Stimulated activated CD4-positive, alpha-beta T cell treated with anti-CD3 and anti-CD28 coated beads, Interleukin-1b, Interleukin-23, amount 100 ng/mL, for 1 hour (primary cell): ENCODE measurements at regions not wholly inside any gene's neighbourhood (a gene's known extent, or its start where the extent isn't known, plus 50 kb on each side); places are given as distances from the start of the nearest gene placed in this dataset.
"Not testable (repeated sequence)": the region's sequence is repeated elsewhere in the genome, so short reads cannot be mapped to it uniquely, and the experiment has no call there.

Source experiments
- DNase-seq, 2 donors: peaks; one replicate each; pipeline ENCODE4 v3.0.0-alpha.2; 2020; ENCODE audit warnings: low read depth in 2 of 2

DNA sequence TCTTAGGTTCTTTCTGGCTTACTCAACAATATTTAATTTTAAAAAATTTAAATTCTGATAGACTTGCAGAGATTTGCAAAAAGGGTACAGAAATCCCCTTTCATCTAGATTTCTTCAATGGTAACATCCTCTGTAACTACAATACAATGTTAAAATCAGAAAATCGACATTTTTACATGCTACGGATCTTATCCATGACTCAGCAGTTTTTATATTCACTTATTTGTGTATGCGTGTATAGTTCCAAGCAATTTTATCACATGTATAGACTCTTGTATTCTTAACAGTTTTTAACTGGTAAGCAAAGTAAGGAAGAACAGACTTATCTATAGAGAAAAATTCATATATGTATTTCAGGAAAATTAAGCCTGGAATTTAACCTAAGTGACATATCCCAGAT, 256.1 kb upstream of the MEX3C start:
- no peak for DNase-seq

DNA sequence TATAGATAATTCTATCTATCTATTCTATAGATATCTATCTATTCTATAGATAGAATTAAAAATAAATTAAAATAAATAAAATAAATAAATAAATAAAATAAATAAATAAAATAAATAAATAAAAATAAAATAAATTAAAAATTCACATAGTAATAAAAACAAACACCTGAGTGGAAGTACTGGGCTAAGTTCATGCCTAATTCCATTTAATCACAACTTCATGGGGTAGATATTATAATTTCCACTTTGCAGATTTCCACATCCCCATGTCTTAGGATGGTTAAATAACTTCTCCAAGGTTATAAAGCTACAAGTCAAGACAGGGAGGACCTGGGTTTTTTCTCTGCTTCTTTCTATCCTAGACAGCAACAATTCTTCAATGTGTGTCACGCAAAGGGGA, 261.4 kb upstream of the MEX3C start:
- no peak for DNase-seq

DNA sequence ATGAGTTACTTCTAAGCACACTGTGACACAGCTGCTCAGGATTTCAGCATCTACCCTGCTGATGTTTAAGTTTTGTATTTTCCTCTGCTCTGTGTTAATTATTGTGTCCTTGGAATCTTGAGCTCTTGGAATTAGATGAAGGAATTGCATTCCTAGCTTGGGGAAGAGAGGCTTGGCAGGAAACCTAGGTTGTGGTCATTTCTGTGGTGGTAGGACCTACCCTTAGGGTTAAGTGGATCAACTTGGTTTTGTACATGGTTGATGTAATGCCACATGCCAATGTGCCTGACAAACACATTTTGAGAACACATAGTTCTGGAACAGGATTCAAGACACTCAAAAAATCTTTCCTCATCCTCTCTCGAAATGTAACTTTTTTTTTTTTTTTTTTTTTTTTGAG, 264.5 kb upstream of the MEX3C start:
- DNase-seq: no peak

DNA sequence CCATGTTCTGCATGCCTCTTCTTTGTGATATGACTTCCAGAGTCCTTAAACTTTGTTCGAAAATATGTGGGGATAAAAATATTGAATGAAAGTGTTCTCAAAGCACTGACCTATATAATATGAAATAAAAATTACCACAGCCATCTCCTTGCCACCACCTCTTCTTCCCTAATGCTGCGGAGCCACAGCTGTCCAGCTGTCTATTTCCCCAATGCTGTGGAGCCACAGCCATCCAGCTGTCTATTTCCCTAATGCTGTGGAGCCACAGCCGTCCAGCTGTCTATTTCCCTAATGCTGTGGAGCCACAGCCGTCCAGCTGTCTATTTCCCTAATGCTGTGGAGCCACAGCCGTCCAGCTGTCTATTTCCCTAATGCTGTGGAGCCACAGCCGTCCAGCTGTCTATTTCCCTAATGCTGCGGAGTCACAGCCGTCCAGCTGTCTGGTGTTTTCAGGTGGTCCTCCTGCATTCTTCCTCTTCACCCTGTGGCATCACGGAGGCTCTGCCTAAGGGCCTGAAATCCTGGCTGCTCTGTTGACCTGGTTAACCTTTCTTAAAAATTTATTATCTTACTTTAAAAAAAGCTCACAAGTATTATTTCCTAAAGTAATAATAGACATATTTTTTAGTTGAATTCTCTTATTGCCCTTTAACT, 266.1 kb upstream of the MEX3C start:
- no peak for DNase-seq

DNA sequence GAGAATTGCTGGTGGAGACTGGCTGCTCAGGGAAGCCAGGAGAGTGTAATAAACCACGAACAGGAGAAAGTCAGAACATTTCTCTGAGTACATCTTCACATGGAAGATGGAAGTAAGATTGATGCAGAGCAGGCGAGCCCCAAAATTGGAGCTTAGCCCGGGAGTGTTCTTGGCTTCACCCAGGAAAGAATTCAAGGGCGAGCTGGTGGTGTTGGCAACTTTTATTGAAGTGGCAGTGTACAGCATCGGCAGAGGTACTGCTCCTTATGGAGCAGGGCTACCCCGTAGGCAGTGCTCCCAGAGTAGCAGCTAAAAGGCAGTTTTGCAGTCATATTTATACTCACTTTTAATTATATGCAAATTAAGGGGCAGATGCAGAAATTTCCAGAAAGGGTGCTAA, 281.4 kb upstream of the MEX3C start:
- no peak for DNase-seq

DNA sequence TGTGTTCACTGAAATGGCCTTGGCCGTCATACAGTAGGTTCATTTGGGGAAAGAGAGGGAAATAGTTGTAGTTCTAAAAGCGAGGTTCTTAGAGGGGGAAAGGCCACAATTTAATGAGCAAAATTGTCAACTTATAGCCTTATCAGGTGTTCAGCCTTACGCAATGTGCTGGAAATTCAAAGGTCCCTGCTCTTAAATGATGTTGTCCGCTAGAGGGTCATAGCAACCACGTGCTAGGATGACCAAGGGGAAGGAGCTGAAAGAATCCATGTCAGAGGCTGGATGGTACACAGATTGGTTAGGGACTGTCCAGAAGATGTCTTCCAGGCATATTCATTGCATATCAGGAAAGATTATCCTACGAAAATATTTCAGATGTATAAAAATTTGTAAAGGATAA, 282.3 kb upstream of the MEX3C start:
- no peak for DNase-seq

DNA sequence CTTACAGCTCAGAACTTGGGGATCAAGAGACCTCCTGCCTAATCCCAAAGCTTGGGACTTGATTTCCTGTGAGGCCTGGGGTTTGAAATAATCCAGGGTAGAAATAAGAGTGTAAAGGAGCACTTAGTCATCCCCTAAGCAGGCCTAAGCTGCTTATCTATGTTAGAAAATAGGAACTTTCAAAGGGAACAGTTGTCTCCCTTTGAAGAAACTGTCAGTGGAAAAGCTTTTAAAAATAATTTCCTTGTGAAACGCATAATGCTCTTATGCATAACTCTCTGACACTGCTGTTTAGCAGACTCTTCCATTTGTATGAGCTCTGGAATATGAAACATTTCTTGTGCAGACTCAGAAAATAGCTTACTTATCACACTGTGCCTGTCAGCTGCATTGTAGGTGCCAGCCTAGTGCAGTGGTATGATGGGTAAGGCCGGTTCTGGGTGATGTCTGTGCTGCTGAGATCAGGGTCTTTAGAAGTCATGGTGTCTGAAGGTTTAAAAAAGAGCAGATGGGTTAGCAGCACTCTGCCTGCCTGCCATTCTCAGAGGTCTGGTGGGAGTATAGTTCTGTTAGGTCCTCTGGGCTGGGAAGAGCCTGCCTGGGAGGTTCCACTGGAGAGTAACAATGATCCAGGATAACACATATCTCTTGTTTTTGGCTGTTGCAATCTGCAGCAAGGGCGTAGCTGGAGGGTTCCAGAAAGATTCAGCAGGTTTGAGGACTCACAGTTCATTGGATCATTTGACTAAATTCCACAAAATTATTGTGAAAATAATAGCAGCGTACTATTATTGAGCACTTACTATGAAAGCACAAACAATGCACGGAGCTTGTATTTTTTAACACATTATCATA, 283.2 kb upstream of the MEX3C start:
- no peak for DNase-seq

DNA sequence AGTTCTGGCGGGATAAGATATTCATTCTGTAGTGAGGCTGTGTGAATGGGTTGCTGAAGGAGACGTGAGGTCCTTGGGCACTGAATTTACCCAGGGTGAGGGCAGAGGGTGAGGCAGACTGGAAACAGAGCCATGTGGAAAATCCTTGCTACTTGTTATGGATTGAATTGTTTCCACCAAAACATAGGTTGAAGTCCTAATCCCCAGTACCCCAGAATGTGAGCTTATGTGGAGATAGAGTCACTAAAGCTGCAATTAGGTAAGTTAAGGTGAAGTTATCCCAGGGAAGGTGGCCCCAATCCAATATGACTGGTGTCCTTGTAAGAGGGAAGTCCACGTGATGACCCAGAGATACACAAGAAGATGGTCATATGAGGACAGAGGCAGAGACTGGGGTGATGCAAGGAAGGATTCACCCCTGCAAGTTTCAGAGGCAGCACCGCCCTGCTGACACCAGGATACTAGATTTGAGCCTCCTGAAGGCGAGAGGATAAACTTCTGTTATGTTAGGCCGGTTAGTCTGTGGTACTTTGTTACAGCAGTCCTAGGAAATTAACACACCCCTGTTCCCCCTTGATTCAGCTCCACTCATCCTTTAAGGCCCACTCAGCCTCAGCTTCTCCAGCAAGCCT, 289.4 kb upstream of the MEX3C start:
- no peak for DNase-seq

DNA sequence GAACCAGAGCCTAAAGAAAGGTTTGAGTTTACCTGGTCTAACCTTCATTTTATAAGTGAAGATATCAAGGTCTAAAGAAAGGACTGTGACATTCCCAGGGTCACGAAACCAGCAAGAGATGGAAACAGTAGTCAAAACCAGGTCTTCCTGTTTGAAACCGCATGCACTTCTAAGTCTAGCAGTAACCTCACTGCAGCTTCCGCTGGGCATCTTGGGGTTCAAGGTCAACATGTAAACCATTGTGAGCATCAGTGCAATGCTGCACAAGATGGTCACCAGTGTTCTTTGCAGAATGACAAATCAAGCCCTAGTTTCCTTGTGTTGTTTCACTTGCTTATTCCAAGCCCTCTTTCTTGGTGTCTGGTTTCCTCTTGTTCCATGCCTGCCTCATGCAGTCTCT, 292.9 kb upstream of the MEX3C start:
- DNase-seq: no peak

DNA sequence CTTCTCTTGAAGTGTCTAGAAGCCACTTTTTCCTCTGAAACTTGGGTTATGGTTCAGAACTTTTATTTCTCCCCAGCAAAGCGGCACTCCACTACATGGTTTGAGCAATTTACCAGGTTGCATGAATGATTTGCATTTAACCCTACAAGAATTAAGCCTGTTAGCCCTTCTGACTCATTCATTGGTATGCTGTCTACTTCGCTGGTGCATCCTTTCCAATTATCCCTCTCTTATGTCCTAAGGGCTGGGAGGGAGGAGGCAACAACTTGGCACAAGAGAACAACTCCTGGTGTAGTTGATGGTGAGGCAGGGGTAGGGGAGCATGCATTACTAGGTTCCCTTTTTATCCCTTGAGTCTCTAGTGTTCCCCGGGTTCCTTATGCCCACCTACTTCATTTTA, 293.4 kb upstream of the MEX3C start:
- DNase-seq: no peak

DNA sequence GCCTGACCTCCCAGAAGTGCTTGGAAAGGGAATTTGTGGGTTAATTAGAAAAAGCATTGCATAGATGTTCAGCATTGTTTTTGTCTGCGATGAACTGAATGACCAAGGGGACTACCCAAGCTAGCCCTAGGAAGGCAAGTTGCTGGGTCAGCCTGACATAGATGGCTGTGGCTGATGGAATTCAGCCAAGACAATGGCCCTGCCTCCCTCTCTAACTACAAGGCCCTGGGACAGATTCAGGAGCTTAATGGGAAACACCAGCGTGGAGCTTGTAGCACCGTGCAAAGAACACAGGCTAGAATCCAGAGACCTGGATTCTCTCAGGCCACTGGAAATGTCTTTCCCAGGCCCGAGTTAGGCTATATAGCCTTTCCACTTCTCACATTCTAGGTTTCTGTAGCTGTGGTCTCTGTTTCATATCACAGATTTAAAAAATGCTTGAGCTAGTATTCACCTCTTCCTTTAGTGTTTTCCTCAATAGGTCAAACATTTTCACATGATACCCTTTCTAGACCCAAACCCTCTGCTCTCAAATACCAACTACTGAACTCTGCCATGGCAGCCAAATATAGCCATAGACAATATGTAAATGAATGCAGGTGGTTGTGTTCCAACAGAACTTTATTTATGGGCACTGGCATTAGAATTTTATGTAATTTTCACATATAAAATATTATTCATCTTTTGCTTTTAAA, 294.3 kb upstream of the MEX3C start:
- no peak for DNase-seq

DNA sequence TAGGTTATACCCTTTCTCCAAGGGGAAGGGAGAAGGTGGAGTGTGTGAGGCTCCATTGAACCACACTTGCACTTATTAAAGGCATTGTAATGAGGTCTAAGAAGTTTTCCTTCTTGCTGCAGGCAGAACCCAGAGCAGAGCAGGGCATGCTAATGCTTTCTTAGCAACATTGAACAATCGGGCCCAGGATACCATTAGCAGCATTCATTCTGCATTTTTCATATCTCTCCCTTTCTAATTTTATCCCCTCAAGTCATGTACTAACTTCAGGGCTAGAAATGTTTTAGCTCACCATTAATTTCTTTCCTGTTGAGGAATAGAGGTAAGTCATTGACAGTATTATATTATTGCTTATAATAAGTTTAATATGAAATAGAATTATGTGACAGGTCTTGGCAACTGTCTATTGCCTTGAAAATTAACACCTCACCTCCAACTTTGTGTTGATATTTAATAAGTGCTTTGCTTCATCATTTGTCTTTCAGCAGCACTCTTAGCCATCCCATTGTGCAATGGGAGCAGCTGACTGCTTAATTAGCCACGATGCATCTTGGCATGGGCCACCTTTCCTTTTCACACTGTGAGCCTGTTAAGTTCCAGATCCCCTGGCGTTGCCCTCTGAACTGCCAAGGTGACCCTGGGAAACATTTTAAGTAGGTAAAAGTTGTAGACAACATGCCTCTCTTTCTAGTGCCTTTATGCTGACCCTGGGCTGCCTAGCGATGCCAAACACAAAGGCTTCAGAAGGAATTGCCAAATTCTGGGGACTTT, 300.8 kb upstream of the MEX3C start:
- no peak for DNase-seq

DNA sequence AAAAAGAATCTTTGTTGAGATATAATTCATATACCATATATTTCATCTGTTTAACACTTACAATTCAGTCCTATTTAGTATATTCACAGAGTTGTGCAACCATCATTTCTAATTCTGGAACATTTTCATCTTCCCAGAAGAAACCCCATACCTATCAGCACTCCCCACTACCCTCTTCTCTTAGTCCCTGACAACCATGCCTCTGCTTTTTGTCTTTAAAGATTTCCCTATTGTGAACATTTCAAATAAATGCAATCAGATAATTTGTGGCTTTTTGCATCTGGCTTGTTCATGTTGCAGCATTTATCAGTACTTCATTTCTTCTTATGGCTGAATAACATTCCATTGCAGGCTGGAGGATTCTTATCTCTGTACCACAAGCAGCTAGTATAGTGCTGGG, 305.9 kb upstream of the MEX3C start:
- no peak for DNase-seq

DNA sequence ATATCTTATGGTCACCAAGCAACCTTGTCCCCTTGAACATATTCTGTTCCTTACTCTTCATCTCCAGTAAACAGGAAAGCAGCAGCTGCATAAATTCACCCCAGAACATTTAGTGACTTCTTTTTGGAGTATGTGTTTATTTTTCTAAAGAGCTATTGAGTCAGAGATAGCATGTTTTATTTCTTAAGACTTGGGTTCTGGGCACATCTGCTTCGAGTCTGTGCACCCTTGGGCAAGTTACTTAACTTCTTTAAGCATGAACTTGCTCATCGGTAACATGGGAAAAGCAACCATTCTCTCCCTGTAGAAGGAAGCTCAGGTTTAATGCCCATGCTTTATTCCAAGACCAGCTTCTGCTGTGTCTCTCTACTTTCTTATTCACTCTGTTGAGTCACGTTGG, 309.3 kb upstream of the MEX3C start:
- no peak for DNase-seq

DNA sequence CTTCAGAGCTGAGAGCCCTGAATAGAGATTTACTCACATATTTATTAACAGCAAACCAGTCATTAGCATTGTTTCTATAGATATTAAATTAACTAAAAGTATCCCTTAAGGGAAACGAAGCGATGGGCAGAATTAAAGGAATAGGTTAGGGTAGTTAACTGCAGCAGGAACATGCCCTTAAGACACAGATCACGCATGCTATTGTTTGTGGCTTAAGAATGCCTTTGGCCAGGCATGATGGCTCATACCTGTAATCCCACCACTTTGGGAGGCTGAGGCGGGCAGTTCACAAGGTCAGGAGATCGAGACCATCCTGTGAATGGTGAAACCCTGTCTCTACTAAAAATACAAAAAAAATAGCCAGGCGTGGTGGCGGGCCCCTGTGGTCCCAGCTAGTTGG, 310.9 kb upstream of the MEX3C start:
- not testable (repeated sequence) for DNase-seq

DNA sequence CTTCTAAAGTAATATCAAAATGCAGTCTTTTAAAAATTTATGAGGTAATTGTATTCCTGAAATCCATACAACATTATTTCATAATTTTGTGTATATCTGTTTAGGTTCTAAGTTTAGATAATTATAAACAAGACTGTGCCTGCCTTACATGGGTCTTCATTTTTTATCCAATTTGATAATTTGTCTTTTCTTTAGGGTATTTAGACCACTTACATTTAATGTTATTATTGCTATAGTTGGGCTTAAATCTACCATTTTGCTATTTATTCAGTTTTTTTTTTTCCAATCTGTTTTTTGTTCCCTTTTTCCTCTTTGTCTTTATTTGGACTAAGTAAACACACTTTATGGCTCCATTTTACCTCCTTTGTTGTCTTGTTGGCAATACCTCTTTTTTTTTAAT, 312.5 kb upstream of the MEX3C start:
- no peak for DNase-seq

DNA sequence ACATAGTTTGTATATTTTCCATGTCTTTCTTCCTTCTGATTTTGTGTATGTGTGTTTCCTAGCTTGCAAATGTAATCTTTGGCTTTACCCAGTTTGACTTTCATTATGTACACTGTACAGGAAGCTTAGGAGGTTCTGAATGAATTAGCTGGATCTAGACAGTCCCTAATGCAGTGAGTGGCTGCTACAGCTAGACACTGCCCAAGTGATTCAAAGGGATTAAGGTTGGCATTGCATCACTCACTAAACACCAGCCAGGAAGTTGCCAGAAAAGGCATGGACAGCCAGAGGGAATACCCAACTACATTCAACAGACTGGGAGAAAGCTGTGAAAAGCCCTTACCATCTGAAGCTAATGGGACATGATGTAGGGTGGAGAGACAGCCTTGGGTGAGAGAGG, 316.0 kb upstream of the MEX3C start:
- no peak for DNase-seq

DNA sequence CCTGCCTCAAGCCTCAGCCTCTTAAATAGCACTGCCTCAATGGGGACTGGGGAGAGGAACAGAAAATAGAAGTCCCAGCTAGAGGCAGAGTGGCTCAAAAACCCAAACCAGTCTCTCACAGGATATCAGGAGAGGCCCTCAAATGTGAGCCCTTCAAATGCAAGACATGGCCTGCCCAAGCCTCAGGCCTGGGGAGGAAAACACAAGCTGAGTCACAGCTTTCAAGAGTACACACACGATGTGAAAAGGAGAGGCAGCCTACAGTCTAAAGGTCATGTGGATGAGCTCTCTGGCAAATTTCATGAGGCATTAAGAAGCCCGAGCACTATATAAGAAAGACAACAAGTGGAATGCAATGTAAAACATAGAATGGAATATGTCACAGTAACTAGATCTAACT, 316.6 kb upstream of the MEX3C start:
- no peak for DNase-seq

DNA sequence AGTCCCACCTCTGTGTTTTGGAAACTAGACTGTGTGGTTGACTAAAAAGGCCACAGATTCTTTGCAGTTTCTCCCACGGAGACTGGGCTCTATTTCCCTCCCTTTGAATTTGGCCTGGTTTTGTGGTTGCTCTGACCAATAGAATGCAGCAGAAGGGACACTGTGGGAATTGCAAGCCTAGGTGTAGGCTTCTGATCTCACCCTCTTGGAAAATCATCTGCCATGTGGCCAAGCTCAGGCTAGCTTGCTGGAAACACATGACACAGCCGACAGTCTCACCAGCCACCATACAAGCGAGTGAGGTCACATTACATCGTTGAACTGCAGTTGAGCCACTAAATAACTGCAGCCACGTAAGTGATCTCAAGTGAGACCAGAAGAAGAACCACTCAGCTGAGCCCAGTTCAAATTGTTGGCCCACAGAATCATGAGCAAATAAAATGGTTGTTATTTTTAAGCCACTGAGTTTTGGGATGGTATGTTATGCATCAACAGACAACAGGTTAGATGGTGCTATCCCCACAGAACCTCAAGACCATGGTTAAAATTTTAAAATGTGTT, 319.1 kb upstream of the MEX3C start:
- no peak for DNase-seq

DNA sequence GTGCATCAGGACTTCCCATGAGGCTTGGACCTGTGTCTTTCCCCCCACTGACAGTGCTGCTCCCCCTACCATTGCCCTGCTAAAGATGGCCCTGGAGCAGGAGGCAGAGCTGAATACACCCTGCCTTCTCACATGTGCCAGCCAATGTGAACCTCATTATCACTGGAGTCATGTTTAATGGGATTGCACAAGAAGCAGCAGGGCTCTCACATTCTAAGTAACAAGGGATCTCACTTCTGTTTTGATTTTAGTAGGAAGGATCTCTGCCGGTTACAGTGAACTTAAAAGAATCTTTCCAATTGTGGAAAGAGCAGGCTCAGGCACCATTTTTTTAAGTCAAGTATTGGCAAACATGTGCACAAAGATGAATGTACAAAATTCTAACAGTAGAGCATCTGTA, 322.1 kb upstream of the MEX3C start:
- no peak for DNase-seq

DNA sequence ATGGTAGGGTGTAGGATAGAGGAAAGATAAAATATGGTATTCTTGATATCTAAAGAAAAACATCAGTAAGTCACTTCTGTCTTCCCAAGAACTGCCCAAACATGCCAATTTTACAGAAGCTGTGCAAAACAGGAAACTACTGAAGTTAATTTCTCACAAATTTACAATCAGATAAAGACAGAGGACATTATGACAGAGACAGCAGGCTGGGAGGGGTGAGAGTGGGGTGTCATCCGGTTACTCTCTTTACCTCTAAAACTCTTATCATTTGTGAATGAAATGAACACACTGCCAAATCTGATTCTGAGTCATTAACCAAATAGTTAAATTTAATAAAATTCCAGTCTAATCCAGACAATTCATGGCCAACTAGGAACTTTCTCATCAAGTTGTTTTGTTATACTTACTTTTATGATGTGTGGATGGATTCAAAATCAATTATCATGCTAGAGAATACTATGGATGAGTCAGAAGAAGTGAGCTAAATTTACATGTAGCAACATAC, 323.2 kb upstream of the MEX3C start:
- DNase-seq: no peak
